GM12878 (cell line): ENCODE measurements at regions not wholly inside any gene's neighbourhood (a gene's known extent, or its start where the extent isn't known, plus 50 kb on each side); places are given as distances from the start of the nearest gene placed in this dataset.

Experiments used
- ATAC-seq: fragments of 200-7000 bp; cut with Tn5 transposase; 3 replicates; pipeline ENCODE4 v1.9.1; 2020; ENCODE audit warnings: mild to moderate bottlenecking, moderate library complexity
- BruUV-seq: library from RNA; stranded (reverse); fragments of 400-500 nt; replicated peaks from 2 replicates; lab custom pipeline; 2021; lab: Mats Ljungman, UMichigan
- CTCF ChIA-PET: fragments of 300-600 bp; sonication (Branson Sonifier 250); formaldehyde crosslinking; extraction: SDS; loops from one replicate; lab custom pipeline; 2021; ENCODE audit warnings: inconsistent platforms; lab: Yijun Ruan, JAX
- POLR2A ChIA-PET: fragments of 350-600 bp; formaldehyde crosslinking; extraction: SDS; loops from one replicate; lab custom pipeline; 2021; ENCODE audit warnings: inconsistent platforms; lab: Charles Lee
- RAD21 ChIA-PET: fragments of 300-600 bp; sonication (Branson Sonifier 250); formaldehyde crosslinking; loops from one replicate; lab custom pipeline; 2023; ENCODE audit warnings: antibody characterized with exemption; ENCODE audit not compliant: unreplicated experiment; lab: Charles Lee
- SMC1A ChIA-PET: fragments of 300-600 bp; sonication (Branson Sonifier 250); formaldehyde crosslinking; loops from one replicate; lab custom pipeline; 2023; ENCODE audit not compliant: unreplicated experiment, uncharacterized antibody; lab: Charles Lee
- DNase-seq: peaks from one replicate; pipeline ENCODE4 v3.0.0-alpha.2; 2011; ENCODE audit warnings: low read depth, low spot score
- FAIRE-seq: peaks from 3 replicates; lab custom pipeline; 2011; peaks lifted over from hg19 to GRCh38; lab: Jason Lieb, UNC
- H2AFZ ChIP-seq: 2 replicates; pipeline ENCODE4 v1.6.0; 2011; ENCODE audit warnings: low read depth, low read length, control low read depth; ENCODE audit not compliant: control insufficient read depth
- H3K27ac ChIP-seq: 2 replicates; pipeline ENCODE4 v1.5.1; 2011; ENCODE audit warnings: control low read depth; ENCODE audit not compliant: control insufficient read depth, insufficient read depth
- H3K27me3 ChIP-seq, 2 experiments: replicated peaks in 1 of 2; 2 replicates each; pipeline versions ENCODE4 v1.6.0 to v1.6.1; 2011; ENCODE audit warnings: low read length in 1 of 2; ENCODE audit not compliant: control insufficient read depth in 2 of 2, insufficient read depth in 2 of 2
- H3K36me3 ChIP-seq, 2 experiments: 2 replicates each; pipeline ENCODE4 v1.5.1; 2011; ENCODE audit warnings: low read length in 1 of 2; ENCODE audit not compliant: control insufficient read depth in 2 of 2, insufficient read depth in 2 of 2
- H3K4me1 ChIP-seq: 2 replicates; pipeline ENCODE4 v1.6.1; 2011; ENCODE audit warnings: mild to moderate bottlenecking, low read length, moderate library complexity, mixed read lengths; ENCODE audit not compliant: control insufficient read depth, insufficient read depth
- H3K4me2 ChIP-seq: 2 replicates; pipeline ENCODE4 v1.6.0; 2011; ENCODE audit warnings: control low read depth; ENCODE audit not compliant: control insufficient read depth, insufficient read depth
- H3K4me3 ChIP-seq: fragments of 200-600 bp; sonication (generic); 2 replicates; pipeline ENCODE4 v1.5.1; 2016
- H3K79me2 ChIP-seq: 2 replicates; pipeline ENCODE4 v1.6.0; 2011; ENCODE audit warnings: low read length; ENCODE audit not compliant: control insufficient read depth, insufficient read depth
- H3K9ac ChIP-seq: 2 replicates; pipeline ENCODE4 v1.8.0; 2011; ENCODE audit warnings: low read length, control low read depth, mixed read lengths; ENCODE audit not compliant: control insufficient read depth, insufficient read depth
- H3K9me3 ChIP-seq: replicated peaks from 3 replicates; pipeline ENCODE4 v1.5.1; 2011; ENCODE audit warnings: mild to moderate bottlenecking, low read length; ENCODE audit not compliant: control insufficient read depth, insufficient read depth
- H4K20me1 ChIP-seq: 2 replicates; pipeline ENCODE4 v1.6.0; 2011; ENCODE audit not compliant: control insufficient read depth, insufficient read depth
- BCL11A ChIP-seq: IDR thresholded peaks from 2 replicates; pipeline ENCODE4 v1.6.1; 2011; ENCODE audit warnings: low read depth, low read length
- EP300 ChIP-seq, 2 experiments: fragments of 150-350 bp in 1 of 2; IDR thresholded peaks; 2 replicates each; pipeline ENCODE4 v1.6.1; 2011 to 2012; ENCODE audit warnings: low read depth in 2 of 2, low read length in 2 of 2, borderline replicate concordance in 1 of 2, improper control_type of control experiment in 1 of 2, inconsistent platforms in 1 of 2; ENCODE audit not compliant: control insufficient read depth in 1 of 2
- ESRRA ChIP-seq: IDR thresholded peaks from 2 replicates; pipeline ENCODE4 v1.6.1; 2012; ENCODE audit warnings: mild to moderate bottlenecking, low read length, improper control_type of control experiment
- FOS ChIP-seq: IDR thresholded peaks from 3 replicates; pipeline ENCODE4 v1.6.1; 2011; ENCODE audit warnings: borderline replicate concordance; ENCODE audit not compliant: insufficient read length; ENCODE audit errors: extremely low read depth
- IKZF2 ChIP-seq, 2 experiments: fragments of 450-650 bp; IDR thresholded peaks; 2 replicates each; pipeline ENCODE4 v1.6.1; 2017; ENCODE audit warnings: mild to moderate bottlenecking in 2 of 2, moderate library complexity in 2 of 2
- LARP7 ChIP-seq: fragments of 450-650 bp; IDR thresholded peaks from 2 replicates; pipeline ENCODE4 v1.6.1; 2017; ENCODE audit warnings: mild to moderate bottlenecking
- MEF2A ChIP-seq: IDR thresholded peaks from 2 replicates; pipeline ENCODE4 v1.6.1; 2011; ENCODE audit warnings: low read depth, mild to moderate bottlenecking, low read length, moderate library complexity; ENCODE audit not compliant: insufficient read depth
- NBN ChIP-seq: fragments of 450-650 bp; IDR thresholded peaks from 2 replicates; pipeline ENCODE4 v1.6.1; 2016
- NRF1 ChIP-seq: conservative IDR thresholded peaks from 2 replicates; pipeline ENCODE4 v1.6.1; 2011; ENCODE audit warnings: mild to moderate bottlenecking, low read depth, low read length, improper control_type of control experiment
- PBX3 ChIP-seq: IDR thresholded peaks from 2 replicates; pipeline ENCODE4 v1.6.1; 2011; ENCODE audit warnings: mild to moderate bottlenecking, low read depth, low read length, moderate library complexity; ENCODE audit not compliant: insufficient replicate concordance
- RELA ChIP-seq: fragments of 450-650 bp; IDR thresholded peaks from 2 replicates; pipeline ENCODE4 v1.8.0; 2014; ENCODE audit warnings: borderline replicate concordance; ENCODE audit not compliant: partially characterized antibody
- RELB ChIP-seq: fragments of 450-650 bp; IDR thresholded peaks from 2 replicates; pipeline ENCODE4 v1.6.1; 2017; ENCODE audit warnings: low read depth, mild to moderate bottlenecking, moderate library complexity
- RFX5 ChIP-seq: IDR thresholded peaks from 2 replicates; pipeline ENCODE4 v1.6.1; 2011; ENCODE audit warnings: low read depth, low read length, improper control_type of control experiment
- SMARCA5 ChIP-seq: fragments of 450-650 bp; IDR thresholded peaks from 2 replicates; pipeline ENCODE4 v1.6.1; 2017; ENCODE audit warnings: mild to moderate bottlenecking
- STAT1 ChIP-seq: fragments of 450-650 bp; conservative IDR thresholded peaks from 2 replicates; pipeline ENCODE4 v1.6.1; 2014; ENCODE audit warnings: antibody characterized with exemption, mild to moderate bottlenecking
- ZBTB40 ChIP-seq: fragments of 450-650 bp; IDR thresholded peaks from 2 replicates; pipeline ENCODE4 v1.6.1; 2016; ENCODE audit warnings: mild to moderate bottlenecking, moderate library complexity, borderline replicate concordance
- ZNF24 ChIP-seq: fragments of 450-650 bp; IDR thresholded peaks from 2 replicates; pipeline ENCODE4 v1.6.1; 2017; ENCODE audit warnings: antibody characterized with exemption, mild to moderate bottlenecking
- WGBS: methylation state at CpG from one replicate; pipeline ENCODE4 v1.1.6; 2016; ENCODE audit warnings: low lambda C conversion rate; ENCODE audit not compliant: insufficient replicate concordance, insufficient coverage; ENCODE audit errors: missing lambda C conversion rate; 5-methylcytosine and 5-hydroxymethylcytosine counted together
- in situ Hi-C: fragments of 300-500 bp; cut with MboI; formaldehyde crosslinking; loops from 9 replicates; pipeline ENCODE4 v1.14.3; 2018; ENCODE audit warnings: mixed read lengths
- intact Hi-C: fragments of 100-400 bp; cut with micrococcal nuclease; formaldehyde crosslinking; loops from one replicate; pipeline ENCODE4 v1.14.2; 2022; ENCODE audit not compliant: unreplicated experiment
- TF ChIP-seq, protein P1 (sequence below): fragments of 450-650 bp; IDR thresholded peaks from 2 replicates; pipeline ENCODE4 v1.6.1; 2014; ENCODE audit warnings: mild to moderate bottlenecking

DNA sequence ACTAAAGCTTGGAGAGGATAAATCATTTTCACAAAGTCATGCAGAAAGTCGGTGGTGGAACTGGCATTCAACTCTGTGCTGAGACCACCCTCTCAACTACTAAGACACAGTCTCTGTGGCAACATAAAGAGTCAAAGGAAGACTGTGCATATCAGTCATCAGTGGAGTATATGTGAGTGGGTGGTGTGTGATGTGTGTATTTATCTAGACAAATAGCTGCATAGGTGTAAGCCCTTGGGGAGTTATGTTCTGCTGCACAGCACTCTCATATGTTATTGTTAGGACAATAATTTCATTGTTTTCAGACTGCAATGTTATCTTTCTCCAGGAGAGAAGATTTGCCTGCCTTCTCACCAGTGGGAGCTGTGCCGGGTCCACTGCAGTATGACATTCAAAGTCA is 186.3 kb upstream of the HNRNPA3 start:
- H3K4me3 ChIP-seq, result no peak overlapping the region
- ATAC-seq, result peak; percentile 74
- TF ChIP-seq ZBTB40 (no peak), IKZF2 (IDR thresholded peaks at IDR 0.05) (peak in 1 of 2 experiments; percentile 26; a peak in 2 of 4 replicates), ZNF24 (no peak), BCL11A (no peak), NRF1 (no peak), EP300 (IDR thresholded peaks at IDR 0.05; ENCODE audit: borderline replicate concordance in 1 of 2, control insufficient read depth in 1 of 2, low read depth in 2 of 2, low read length in 2 of 2) (peak in 1 of 2 experiments; percentile 42; a peak in 1 of 4 replicates), RFX5 (no peak), PBX3 (no peak), ESRRA (no peak), LARP7 (no peak), STAT1 (no peak), NBN (no peak), RELA (no peak), FOS (no peak), SMARCA5 (no peak), MEF2A (no peak), RELB (no peak)
- TF ChIP-seq, protein P1, sequence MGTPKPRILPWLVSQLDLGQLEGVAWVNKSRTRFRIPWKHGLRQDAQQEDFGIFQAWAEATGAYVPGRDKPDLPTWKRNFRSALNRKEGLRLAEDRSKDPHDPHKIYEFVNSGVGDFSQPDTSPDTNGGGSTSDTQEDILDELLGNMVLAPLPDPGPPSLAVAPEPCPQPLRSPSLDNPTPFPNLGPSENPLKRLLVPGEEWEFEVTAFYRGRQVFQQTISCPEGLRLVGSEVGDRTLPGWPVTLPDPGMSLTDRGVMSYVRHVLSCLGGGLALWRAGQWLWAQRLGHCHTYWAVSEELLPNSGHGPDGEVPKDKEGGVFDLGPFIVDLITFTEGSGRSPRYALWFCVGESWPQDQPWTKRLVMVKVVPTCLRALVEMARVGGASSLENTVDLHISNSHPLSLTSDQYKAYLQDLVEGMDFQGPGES, result no peak

More for the DNA sequence above, 186.3 kb upstream of the HNRNPA3 start:
- in situ Hi-C loops, result no loop called here
- no peaks in the 10 kb centered on the region for H3K4me1 ChIP-seq
- ChIA-PET POLR2A (interaction anchor here (0.6 to 1.8 kb wide), 3 partner anchors 9 to 412 kb away, joined by 3 to 4 read pairs (median 4); no protein-coding TSS in a partner anchor), CTCF (interaction anchor here (0.7 to 2.8 kb wide), 6 partner anchors 8 to 201 kb away, joined by 3 to 13 read pairs (median 4); no protein-coding TSS in a partner anchor), RAD21 (interaction anchor here (0.7 to 1.8 kb wide), 8 partner anchors 21 to 195 kb away, joined by 3 to 5 read pairs (median 4); no protein-coding TSS in a partner anchor), SMC1A (interaction anchor here (0.6 to 2.7 kb wide), 12 partner anchors 8 to 122 kb away, joined by 3 to 15 read pairs (median 5); no protein-coding TSS in a partner anchor)
- intact Hi-C loops, result no loop called here
- no TSS peak for BruUV-seq
- H3K36me3 ChIP-seq, result no peaks in the 10 kb centered on the region
- no peak overlapping the region for H3K27ac ChIP-seq
- no peak overlapping the region for H3K9ac ChIP-seq
- H3K27me3 ChIP-seq, result no peaks in the 10 kb centered on the region
- H2AFZ ChIP-seq, result no peak overlapping the region
- WGBS, result 43% methylated on average over 2 of the region's 2 CpGs
- no peaks in the 10 kb centered on the region for H3K9me3 ChIP-seq
- no peaks in the 10 kb centered on the region for H4K20me1 ChIP-seq
- FAIRE-seq, result no peak
- no peak for DNase-seq
- no peaks in the 10 kb centered on the region for H3K79me2 ChIP-seq
- no peak overlapping the region for H3K4me2 ChIP-seq
